HG03571 (cell line): ENCODE measurements at regions not wholly inside any gene's neighbourhood (a gene's known extent, or its start where the extent isn't known, plus 50 kb on each side); places are given as distances from the start of the nearest gene placed in this dataset.

Source experiments
- ATAC-seq: cut with Tn5 transposase; IDR thresholded peaks from one replicate; pipeline ENCODE4 v1.9.1; 2021; ENCODE audit not compliant: unreplicated experiment

DNA sequence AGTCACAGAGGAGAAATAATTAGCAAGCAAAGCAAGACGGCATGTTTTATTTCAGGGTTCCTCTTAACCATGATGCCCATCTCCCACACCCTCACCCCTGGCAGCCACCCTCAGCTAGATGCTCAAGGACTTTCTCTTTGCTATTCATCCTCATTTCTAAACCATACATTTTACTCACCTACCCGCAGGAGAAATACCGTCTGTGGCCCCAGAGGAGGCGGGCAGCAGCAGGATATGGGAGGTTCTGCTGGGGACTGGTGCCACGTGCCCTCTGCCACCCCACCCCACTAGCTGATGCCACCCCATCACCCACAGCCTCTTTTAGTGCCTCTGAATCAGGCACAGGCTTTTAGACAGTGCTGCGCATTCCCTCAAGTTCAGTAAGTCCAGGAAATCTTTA is 168.7 kb upstream of the ITGB1 start:
- no peak for ATAC-seq

DNA sequence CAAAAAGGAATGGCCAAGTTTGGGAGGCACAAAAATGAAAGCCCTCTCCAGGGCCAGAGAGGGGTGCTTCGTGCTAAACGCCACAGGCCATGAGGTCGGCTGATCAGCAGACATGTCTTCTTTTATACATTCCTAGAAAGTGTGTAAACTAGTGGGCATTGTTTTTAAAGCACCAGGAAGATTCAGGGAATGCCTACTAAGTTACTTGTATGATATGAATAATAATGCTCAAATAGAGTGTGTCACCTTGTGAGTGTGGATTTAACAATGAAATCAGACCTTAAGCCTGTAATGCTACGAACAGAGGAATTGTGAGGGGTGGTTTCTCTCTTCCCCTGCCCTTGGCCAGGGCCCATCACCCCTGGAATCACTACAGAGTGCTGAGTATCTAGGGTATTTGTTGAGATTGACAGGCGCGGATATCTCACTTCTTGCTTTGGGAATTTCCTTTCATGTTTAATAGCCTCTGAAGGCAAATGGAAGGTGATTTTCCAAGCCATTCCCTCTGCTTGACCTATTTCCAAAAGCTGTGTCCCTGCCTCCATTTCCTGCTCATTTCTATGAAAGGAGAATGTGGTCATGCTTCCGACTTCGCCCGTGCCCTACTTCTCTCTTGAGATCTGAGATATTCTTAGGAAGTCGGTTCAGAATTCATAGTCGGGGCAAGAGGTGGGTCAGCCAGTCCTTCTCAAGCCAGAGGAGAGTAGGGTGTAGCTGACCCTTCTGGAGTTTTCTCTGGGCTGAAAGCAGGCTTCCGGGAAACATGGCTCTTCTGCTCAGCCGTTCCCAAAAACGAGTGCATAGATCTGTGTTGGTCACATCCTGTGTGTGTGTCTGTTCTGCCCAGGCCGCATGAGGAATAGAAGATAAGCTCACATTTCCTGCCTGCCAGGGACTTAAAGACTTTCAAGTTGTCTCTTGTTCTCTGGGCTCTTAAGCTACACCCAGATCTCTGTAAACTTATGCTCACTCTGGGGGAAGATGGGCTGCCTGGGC is 167.8 kb upstream of the ITGB1 start:
- no peak for ATAC-seq

DNA sequence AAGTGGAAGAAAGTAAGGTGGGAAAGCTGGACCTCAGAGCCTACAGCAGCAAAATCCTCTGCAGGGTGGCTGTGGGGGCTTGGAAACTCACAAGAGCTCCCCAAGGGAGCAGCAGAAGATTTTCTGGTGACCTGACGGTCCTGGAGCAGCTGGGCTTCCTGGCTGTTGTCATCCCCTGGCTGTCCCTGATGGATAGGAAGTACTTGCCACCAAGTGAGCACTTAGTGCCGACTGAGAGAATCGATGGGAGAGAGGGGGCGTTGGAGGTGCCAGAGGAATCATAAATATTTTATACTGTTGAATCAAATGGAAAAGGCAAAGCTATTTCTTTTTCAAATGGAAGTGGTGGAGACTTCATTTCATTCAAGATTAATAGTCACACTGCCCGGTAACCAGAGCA is 167.1 kb upstream of the ITGB1 start:
- no peak for ATAC-seq

DNA sequence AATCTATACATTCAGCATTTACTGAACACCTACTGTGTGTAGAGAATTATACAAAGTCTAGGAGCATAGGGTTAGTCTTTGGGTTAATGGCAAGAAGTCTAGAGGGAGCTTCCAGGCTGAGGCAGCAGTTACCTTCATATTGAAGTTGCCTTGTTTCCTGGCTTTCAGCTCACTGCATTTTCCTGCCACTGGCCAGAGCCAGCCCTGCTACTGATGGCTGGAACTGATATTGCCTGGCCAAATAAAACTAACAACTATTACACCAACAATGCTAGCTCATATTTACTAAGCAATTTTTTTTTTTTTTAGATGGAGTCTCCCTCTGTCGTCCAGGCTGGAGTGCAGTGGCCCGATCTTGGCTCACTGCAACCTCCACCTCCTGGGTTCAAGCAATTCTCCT is 165.7 kb upstream of the ITGB1 start:
- ATAC-seq = no peak

DNA sequence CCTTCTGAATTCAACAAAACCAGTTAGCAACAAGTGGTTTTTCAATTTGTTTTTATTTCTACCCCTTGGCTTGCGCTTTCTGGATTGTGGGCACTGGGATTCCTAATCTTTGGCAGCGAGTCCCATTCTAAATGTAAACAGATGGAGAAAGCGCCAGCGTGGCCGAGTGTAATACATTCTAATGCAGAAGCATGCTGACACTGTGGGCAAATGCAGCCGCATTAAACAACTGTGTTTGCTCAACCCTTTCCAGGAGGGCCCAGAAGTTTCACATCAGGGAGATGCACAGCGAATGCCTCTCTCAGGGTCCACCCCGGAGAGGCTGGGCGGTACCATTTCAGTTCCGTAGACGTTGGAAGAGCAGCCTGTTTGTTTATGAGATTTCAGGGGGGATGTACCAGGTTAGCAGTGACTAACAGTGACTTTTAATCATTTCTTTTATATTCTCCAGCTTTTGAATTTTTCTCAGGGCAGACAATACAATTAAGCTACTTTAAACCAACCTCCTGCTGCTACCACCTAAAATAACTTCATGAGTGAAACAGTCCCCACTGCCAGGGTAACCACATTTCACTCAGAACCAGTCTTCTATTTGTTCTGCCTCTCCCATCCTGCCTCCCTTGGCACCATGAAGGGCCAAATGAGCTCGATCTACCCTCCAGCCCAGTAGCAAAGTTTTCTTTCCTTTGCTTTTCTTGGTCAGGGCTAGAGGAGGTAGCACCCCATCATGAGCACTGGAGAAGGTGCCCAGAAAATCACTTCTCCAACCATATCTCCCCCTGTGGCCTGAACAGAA is 164.2 kb upstream of the ITGB1 start:
- ATAC-seq = no peak

DNA sequence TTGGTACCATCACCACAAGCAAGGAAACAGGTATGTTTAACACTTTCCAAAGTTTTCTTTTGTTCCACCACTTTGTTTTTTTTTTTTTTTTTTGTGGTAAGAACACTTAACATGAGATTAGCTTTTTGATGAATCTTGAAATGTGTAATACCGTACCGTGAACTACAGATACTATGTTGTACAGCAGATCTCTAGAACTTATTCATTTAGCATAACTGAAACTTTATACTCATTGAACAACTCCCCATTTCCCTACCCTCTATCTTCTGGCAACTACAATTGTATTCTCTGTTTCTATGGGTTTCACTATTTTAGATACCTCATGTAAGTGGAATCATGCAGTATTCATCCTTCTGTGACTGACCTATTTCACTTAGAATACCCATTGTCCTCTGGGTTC is 162.7 kb upstream of the ITGB1 start:
- no peak for ATAC-seq

DNA sequence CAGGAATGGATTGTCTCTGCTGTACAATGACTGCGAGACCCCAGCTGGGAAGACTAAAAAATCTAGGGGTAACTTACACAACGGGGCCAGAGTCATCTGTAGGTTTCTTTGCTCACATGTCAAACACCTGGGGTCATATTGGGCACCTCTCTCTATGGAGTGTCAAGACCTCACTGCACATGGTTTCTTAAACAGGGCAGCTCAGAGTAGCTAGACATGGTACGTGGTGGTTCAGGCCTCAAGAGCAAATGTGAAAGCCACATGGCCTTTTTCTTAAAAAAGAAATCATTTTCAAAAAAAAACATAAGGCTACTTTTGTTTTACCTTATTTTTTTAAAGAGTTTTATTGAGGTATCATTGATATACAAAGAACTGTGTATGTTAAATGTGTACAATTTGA is 162.2 kb upstream of the ITGB1 start:
- ATAC-seq = no peak

DNA sequence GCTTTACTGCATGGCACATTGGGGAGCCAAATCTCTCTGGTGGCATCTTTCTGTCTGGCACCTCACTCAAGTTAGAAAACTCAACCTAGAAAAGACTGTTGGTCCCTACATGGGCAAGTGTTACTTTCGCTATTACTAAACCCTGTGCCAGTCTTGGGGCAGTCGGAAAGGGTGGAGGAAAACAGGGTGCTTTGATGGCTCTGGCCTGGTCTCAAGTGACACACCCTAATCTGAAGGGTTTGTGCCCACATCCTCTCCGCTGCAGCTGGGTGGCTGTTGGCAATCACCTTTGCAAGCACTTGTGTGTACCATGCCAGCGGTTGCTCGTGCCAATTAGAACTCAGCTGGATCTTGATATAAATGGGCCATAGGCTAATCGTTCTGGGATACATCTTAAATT is 159.8 kb upstream of the ITGB1 start:
- no peak for ATAC-seq

DNA sequence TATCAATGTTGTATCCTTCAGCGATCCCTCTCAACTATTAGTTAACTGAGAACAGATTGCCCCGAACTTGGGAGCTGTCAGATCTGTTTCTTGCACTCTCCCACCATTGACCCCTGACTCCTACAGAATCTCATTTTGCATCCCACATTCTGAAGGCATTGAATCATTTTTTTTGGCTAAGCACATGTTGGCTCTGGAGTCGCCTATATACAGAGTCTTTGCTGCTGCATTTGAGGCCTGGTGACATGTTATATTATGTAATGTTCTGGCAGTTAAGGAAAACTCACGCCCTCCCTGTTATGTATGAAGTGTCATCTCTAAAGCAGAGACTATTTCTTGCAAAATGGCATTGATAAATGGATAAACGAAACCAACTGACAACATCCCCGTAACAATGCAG is 159.2 kb upstream of the ITGB1 start:
- no peak for ATAC-seq

DNA sequence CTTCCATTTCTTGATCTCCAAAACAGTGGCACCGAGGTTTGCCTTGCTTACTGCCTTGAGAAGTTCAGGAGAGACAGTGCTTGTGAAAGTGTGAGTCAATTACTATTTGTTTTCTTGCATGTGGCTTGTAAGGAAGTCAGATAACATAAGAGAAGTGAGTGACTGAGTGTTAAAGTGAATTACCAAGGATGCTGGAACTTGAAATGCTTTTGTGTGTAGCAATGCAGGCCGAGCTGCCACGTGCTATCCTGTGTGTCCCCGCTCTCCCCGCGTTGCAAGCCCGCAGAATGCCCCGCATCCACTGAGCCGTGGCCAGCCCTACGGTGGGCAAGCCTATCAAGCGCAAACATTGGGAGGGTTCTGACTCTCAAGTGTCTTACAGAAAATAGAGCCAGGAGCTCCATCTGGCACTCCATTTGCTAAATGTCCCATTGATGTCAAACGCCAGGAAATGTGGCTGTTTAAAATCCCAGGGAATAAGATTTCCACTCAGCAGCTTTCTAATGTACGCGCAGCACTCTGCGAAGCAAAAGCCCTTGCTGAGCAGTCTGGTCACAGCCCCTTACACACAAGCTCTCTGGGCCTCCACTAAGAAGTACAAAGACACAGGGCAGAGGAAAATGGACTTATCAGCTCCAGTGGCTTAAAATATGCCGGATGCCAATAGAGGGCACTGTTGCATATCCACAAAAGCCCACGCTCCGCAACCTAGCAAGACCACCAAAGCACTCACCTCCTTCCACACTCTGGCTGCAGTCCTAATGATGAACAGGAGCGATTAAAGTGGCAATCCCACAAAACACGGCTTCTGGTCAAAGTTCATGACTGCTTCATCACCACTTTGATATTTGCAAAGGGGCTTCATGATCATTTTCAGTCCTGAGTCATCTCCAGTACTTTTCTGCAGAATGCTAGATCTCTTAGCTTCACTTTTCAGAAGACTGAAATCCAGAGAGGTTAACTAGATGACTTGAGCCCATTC is 158.0 kb upstream of the ITGB1 start:
- no peak for ATAC-seq

DNA sequence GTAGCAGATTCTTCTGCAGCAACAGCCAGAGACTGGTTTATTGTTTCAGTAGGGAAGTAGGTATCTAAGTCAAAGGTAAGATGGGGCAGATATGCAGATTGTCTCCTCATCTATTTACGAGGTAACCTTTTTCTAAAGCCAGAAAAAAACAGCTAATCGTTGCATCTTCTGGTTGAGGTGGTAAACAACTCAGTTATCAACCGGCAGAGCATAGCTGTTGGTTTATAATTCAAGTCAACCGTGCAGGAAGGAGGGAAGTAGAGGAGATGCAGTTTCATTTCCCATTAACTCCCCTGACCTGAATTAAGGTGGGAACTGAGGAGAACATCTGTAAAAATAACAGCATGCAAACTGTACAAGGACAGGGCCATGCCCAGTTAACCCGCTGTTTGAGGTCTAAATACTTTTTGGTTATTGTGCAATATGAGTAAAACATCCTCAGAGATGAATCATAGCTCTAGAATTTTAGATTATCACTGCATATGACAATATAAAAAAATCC is 156.5 kb upstream of the ITGB1 start:
- no peak for ATAC-seq

DNA sequence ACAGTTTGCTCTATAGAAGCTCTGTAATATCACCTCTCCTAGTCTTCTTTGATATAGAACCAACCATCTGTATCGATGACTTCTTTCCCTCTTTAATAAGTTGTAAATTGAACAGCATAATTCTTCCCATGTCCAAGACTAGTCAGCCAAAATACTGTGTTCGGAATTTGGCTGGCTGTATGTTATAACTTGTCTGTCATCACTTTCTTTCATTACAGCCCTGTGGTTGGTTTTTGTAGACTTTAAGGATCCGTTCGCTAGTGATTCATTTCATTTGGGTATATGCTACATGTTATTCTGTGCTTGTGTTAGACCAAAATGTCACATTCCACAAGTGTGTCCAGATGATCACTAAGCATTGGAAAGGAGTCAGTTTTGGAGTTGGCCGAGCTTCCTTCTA is 155.4 kb upstream of the ITGB1 start:
- no peak for ATAC-seq

DNA sequence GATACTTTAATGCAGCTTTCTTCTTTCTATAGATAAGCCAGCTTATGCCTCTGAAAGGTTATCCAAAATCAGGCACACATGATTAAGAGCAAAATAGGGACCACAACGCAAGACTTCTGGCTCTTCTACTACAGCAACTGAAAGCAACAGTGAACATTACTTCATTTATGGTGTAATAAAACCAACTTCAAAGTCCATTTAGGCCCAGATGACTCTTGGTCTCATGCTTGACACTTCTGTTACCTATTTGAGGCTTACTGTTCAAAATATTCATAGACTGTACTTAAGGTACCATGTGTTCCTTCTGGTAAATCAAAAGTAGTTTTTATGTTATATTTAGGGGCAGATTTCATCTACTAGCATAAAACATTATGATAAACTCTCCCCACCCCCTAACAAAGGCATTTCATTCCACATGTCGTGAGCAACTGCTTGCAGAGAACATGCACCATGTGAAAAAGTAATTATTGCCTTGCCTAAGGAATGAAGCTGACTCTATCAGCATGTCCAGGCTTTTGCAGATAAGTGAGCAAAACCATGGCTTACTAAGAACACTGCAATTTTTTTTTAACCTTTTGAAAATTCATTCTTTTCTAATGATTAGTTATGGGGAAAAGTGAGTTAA is 154.9 kb upstream of the ITGB1 start:
- no peak for ATAC-seq

DNA sequence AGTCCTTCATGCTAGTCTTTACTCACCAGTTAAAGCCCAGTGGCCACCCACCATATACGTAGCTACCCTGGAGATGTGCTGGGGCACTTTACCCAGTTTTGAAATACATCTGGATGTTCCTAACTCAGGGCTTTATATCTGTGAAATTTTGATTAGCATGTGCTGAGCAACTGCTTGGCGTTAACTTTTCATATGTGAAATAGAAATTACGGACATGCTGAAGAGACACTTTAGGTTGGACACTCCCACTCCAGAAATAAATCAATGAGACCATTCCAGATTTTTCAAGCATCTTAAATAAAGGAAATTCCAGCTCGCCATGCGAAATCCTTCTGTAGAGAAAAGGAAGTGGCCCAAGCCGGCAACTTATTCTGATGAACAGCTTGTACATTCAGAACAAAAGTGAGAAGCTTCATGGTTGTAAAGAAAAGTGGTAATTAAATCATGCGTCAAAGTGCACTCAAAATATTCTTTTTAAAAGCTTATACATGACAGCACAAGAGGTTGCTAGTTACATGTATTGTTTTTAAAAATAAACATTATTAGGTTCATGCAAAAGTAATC is 153.5 kb upstream of the ITGB1 start:
- ATAC-seq = no peak

DNA sequence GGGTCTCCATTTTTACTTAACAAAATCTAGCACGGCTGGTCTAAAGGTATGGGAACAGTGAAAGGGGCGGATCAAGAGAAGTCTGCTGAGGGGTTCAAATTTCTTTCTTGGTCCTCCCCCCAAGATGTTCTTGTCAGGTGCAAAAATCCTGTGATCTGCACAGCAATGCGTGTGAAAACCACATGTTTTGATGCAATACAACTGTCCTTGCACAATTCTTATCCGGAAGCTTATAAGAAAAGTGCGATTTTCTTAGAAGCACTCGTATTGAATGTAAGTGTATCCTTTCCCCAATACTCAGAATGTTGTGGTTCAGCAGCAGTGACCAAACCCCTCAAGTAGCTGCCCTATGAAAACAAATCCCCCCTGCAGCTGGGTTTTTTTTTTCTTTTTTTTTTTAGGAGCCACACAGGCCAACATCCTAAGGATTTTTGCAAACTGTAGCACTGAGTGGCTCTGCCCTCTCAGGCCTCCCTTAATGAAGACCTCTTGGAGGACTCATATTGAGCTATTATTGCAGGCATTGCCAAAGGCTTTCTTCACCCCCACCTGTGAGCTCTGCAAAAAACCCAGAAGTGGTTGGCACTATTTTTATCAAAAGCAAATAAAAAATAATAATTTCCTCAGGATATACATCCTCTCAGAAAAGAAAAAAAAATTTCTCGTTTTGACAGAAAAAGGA is 151.9 kb upstream of the ITGB1 start:
- no peak for ATAC-seq

DNA sequence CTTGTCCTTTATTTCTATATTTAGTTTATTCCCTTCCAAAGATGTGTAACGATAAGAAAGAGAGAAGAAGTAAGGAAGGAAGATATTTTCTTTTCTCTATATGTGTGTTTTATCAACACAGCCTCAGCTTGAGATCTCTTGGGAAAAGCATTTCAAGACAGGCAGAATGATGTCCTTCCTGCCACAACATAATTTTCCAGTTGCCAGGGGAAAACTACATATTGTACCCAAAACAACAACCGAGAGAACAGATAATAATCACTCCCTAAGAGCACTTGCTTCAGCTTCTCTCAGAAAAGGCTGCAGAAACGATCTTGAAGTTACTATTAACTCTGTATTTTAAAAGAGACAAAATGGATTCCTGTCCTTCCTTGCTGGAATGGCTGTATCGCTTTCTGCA is 151.4 kb upstream of the ITGB1 start:
- no peak for ATAC-seq

DNA sequence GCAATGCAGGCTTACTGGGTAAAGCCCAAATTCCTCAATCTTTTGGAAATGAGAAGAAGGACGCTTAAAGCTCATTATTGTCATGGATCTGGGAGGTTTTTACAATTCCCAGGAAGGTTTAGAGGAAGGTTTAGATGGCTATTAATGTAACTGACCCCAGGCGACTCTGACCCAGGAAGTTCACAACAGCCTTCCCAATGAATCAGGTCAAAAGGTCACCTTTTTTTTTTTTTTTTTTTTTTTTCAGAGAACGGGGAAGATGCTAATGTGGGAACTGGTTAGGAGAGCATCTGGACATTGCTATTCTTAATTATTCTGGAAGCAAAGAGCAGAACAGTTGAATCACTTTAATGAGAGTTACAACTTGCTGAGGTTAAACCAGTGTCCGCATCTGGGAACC is 149.9 kb upstream of the ITGB1 start:
- ATAC-seq = no peak

DNA sequence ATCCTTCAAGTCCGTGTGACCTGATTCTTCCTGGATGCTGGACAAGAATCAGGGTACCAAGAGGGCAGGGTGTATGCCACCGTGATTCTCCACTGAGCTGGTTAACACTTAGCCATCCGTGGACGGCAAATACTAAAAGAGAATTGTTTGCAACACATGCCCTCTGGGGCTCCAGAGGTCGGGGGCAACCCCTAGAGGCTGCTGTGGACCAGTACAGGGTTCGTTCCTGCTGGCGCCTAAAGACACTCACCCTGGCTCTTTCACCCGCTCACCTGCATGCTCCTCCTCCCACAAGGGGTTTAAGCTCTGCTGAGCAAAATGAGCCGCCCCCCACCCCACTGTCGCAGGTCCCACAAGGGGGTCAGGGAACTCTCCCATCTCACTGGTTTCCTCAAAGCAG is 148.7 kb upstream of the ITGB1 start:
- ATAC-seq = no peak

DNA sequence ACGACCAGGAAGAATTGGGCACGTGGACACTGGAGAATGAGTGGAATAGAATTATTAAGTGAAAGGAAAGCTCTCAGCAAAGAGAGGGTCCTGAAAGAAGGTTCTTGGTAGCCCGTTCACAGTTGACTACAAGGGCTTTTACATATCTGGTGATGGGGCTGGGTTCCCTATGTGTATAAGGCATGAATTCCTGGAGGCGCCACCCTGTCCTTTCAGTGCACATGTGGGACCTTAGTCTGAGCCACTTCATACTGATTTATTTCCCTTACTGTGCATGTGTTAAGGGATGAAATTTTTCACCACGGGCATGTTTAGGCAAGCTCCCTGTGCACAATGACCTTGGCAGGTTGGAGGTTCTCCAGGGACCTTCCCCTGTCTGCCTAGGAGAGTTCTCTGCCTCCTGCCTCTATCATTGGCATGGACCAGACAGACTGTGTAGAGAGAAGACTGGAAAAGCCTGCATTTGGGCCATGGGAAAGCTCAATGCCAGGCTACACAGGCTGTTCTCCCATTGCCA is 145.9 kb upstream of the ITGB1 start:
- no peak for ATAC-seq
